ENCODE measurements at regions not wholly inside any gene's neighbourhood (a gene's known extent, or its start where the extent isn't known, plus 50 kb on each side); places are given as distances from the start of the nearest gene placed in this dataset.

- Histone ChIP-seq H3F3A (ENCODE audit: low read length, unreplicated experiment) (no peaks in the 10 kb centered on the region), H3K4me3 (ENCODE audit: low read length) (no peak overlapping the region), H4K20me1 (ENCODE audit: low read length) (no peaks in the 10 kb centered on the region), H3K79me2 (ENCODE audit: low read length) (no peaks in the 10 kb centered on the region), H2AFZ (ENCODE audit: low read length) (no peak overlapping the region), H3K9me3 (ENCODE audit: low read length) (no peaks in the 10 kb centered on the region), H3K27me3 (ENCODE audit: low read length) (peaks cover 48% of the 10 kb centered on the region; the same call in 1 of the 2 replicates), H3K36me3 (ENCODE audit: low read depth, low read length) (no peaks in the 10 kb centered on the region), H3K27ac (ENCODE audit: low read length) (no peak overlapping the region), H3K9me2 (replicated peaks; ENCODE audit: low read length) (no peaks in the 10 kb centered on the region), H3K9ac (ENCODE audit: low read length) (no peak overlapping the region), H3K4me2 (ENCODE audit: low read length) (no peak overlapping the region), H3K4me1 (ENCODE audit: insufficient read depth, low read length) (no peaks in the 10 kb centered on the region)
- POLR2A ChIA-PET (ENCODE audit: unreplicated experiment): no interaction called here
- ATAC-seq (no peak), DNase-seq (no peak)
- no TSS peak for BruUV-seq (replicated peaks)
- intact Hi-C loops (cut with micrococcal nuclease): no loop called here
- TF ChIP-seq CTCF (conservative IDR thresholded peaks at IDR 0.05; ENCODE audit: low read depth, low read length) (no peak), EZH2phosphoT487 (IDR thresholded peaks at IDR 0.05; ENCODE audit: borderline replicate concordance, low read length) (no peak), EZH2 (IDR thresholded peaks at IDR 0.05; ENCODE audit: low read length, unreplicated experiment) (no peak)
- CTCF ChIA-PET: no interaction called here
Measured at GRCh38 chr2:36238106-36238505, 117.5 kb upstream of the CRIM1 start.

- no peak for DNase-seq
- Histone ChIP-seq H3K9ac (ENCODE audit: low read length) (no peak overlapping the region), H3K4me3 (ENCODE audit: low read length) (no peak overlapping the region), H2AFZ (ENCODE audit: low read length) (no peak overlapping the region), H3K27ac (ENCODE audit: low read length) (no peak overlapping the region), H3K9me2 (replicated peaks; ENCODE audit: low read length) (no peaks in the 10 kb centered on the region), H3K4me1 (ENCODE audit: insufficient read depth, low read length) (no peaks in the 10 kb centered on the region), H3K27me3 (ENCODE audit: low read length) (peaks cover 44% of the 10 kb centered on the region; the same call in 1 of the 2 replicates), H3F3A (ENCODE audit: low read length, unreplicated experiment) (no peaks in the 10 kb centered on the region), H4K20me1 (ENCODE audit: low read length) (no peaks in the 10 kb centered on the region), H3K9me3 (ENCODE audit: low read length) (no peaks in the 10 kb centered on the region), H3K79me2 (ENCODE audit: low read length) (no peaks in the 10 kb centered on the region), H3K4me2 (ENCODE audit: low read length) (no peak overlapping the region), H3K36me3 (ENCODE audit: low read depth, low read length) (no peaks in the 10 kb centered on the region)
- ChIA-PET CTCF (no interaction called here), POLR2A (ENCODE audit: unreplicated experiment) (no interaction called here)
- no peak for ATAC-seq
- intact Hi-C loops (cut with micrococcal nuclease): no loop called here
- TF ChIP-seq CTCF (conservative IDR thresholded peaks at IDR 0.05; ENCODE audit: low read depth, low read length) (no peak), EZH2phosphoT487 (IDR thresholded peaks at IDR 0.05; ENCODE audit: borderline replicate concordance, low read length) (no peak), EZH2 (IDR thresholded peaks at IDR 0.05; ENCODE audit: low read length, unreplicated experiment) (no peak)
- no TSS peak for BruUV-seq (replicated peaks)
Measured at GRCh38 chr2:36235882-36236281, 119.7 kb upstream of the CRIM1 start.

GRCh38 chr2:36235426-36235825 is 120.2 kb upstream of the CRIM1 start:
- CTCF ChIA-PET: no interaction called here
- DNase-seq (no peak), ATAC-seq (no peak)
- H3F3A ChIP-seq (ENCODE audit: low read length, unreplicated experiment): no peaks in the 10 kb centered on the region
- intact Hi-C loops (cut with micrococcal nuclease): no loop called here
- BruUV-seq (replicated peaks): no TSS peak
- H4K20me1 ChIP-seq (ENCODE audit: low read length): no peaks in the 10 kb centered on the region
- no peak for TF ChIP-seq CTCF (conservative IDR thresholded peaks at IDR 0.05; ENCODE audit: low read depth, low read length)
- TF ChIP-seq EZH2 (IDR thresholded peaks at IDR 0.05; ENCODE audit: low read length, unreplicated experiment): no peak
- TF ChIP-seq EZH2phosphoT487 (IDR thresholded peaks at IDR 0.05; ENCODE audit: borderline replicate concordance, low read length): no peak
- H3K4me2 ChIP-seq (ENCODE audit: low read length): no peak overlapping the region
- H3K27me3 ChIP-seq (ENCODE audit: low read length): peaks cover 44% of the 10 kb centered on the region; the same call in 1 of the 2 replicates
- H2AFZ ChIP-seq (ENCODE audit: low read length): no peak overlapping the region
- H3K79me2 ChIP-seq (ENCODE audit: low read length): no peaks in the 10 kb centered on the region
- H3K4me3 ChIP-seq (ENCODE audit: low read length): no peak overlapping the region
- no peaks in the 10 kb centered on the region for H3K9me3 ChIP-seq (ENCODE audit: low read length)
- no peaks in the 10 kb centered on the region for H3K36me3 ChIP-seq (ENCODE audit: low read depth, low read length)
- H3K4me1 ChIP-seq (ENCODE audit: insufficient read depth, low read length): no peaks in the 10 kb centered on the region
- H3K9ac ChIP-seq (ENCODE audit: low read length): no peak overlapping the region
- POLR2A ChIA-PET (ENCODE audit: unreplicated experiment): no interaction called here
- no peaks in the 10 kb centered on the region for H3K9me2 ChIP-seq (replicated peaks; ENCODE audit: low read length)
- no peak overlapping the region for H3K27ac ChIP-seq (ENCODE audit: low read length)
